OCI-LY7 (cell line): ENCODE measurements at regions not wholly inside any gene's neighbourhood (a gene's known extent, or its start where the extent isn't known, plus 50 kb on each side); places are given as distances from the start of the nearest gene placed in this dataset.

Experiments
- CTCF ChIP-seq: fragments of 200-600 bp; sonication (generic); conservative IDR thresholded peaks from 2 replicates; pipeline ENCODE4 v1.5.1; 2014; ENCODE audit warnings: mild to moderate bottlenecking, antibody characterized with exemption, low read length, moderate library complexity, mixed read lengths
- EZH2phosphoT487 ChIP-seq: fragments of 200-600 bp; sonication (generic); IDR thresholded peaks from 2 replicates; pipeline ENCODE4 v1.6.1; 2018; ENCODE audit warnings: low read depth, borderline replicate concordance, mild to moderate bottlenecking, mixed run types, antibody characterized with exemption, low read length, moderate library complexity, mixed read lengths

GRCh38 chr4:178789279-178789678, 1347.0 kb upstream of the AGA start:
- TF ChIP-seq CTCF: no peak
- TF ChIP-seq EZH2phosphoT487: no peak
